Endothelial cell of umbilical vein (primary cell): ENCODE measurements at regions not wholly inside any gene's neighbourhood (a gene's known extent, or its start where the extent isn't known, plus 50 kb on each side); places are given as distances from the start of the nearest gene placed in this dataset.

Source experiments
- BruUV-seq: library from RNA; stranded (reverse); fragments of 400-500 nt; replicated peaks from 2 replicates; lab custom pipeline; 2021; lab: Mats Ljungman, UMichigan
- CTCF ChIA-PET: fragments of 300-600, 350-600 bp; sonication (Branson Sonifier 250); formaldehyde crosslinking; loops from one replicate; lab custom pipeline; 2021; ENCODE audit warnings: antibody characterized with exemption, inconsistent platforms; lab: Charles Lee
- POLR2A ChIA-PET: fragments of 300-600, 350-600 bp; sonication (Branson Sonifier 250); formaldehyde crosslinking; loops from one replicate; lab custom pipeline; 2021; ENCODE audit warnings: antibody characterized with exemption, inconsistent platforms; lab: Charles Lee
- DNase-seq: peaks from one replicate; pipeline ENCODE4 v3.0.0-alpha.2; 2011; ENCODE audit warnings: low read depth, low spot score
- FAIRE-seq: peaks from 2 replicates; lab custom pipeline; 2011; peaks lifted over from hg19 to GRCh38; lab: Jason Lieb, UNC
- H2AFZ ChIP-seq: 2 replicates; pipeline ENCODE4 v1.6.0; 2012; ENCODE audit warnings: low read depth, low read length, control low read depth, inconsistent platforms
- H3K27ac ChIP-seq: 2 replicates; pipeline ENCODE4 v1.5.1; 2011; ENCODE audit warnings: low read depth, mild to moderate bottlenecking, control low read depth, low read length, moderate library complexity; ENCODE audit not compliant: insufficient read depth
- H3K27me3 ChIP-seq, 2 experiments: 2 replicates each; pipeline versions ENCODE4 v1.6.0 to v1.6.1; 2011; ENCODE audit warnings: low read length in 2 of 2, mixed read lengths in 1 of 2; ENCODE audit not compliant: control insufficient read depth in 2 of 2, insufficient read depth in 2 of 2
- H3K36me3 ChIP-seq, 2 experiments: 2 replicates in 1 of 2; 3 replicates in 1 of 2; pipeline ENCODE4 v1.5.1; 2011; ENCODE audit warnings: low read length in 2 of 2, mild to moderate bottlenecking in 1 of 2, moderate library complexity in 1 of 2; ENCODE audit not compliant: control insufficient read depth in 2 of 2, insufficient read depth in 2 of 2; ENCODE audit errors: extremely low read depth in 1 of 2
- H3K4me1 ChIP-seq: 3 replicates; pipeline ENCODE4 v1.5.1; 2011; ENCODE audit warnings: mild to moderate bottlenecking, low read length; ENCODE audit not compliant: control insufficient read depth, insufficient read depth; ENCODE audit errors: extremely low read depth
- H3K4me2 ChIP-seq: 2 replicates; pipeline ENCODE4 v1.6.1; 2011; ENCODE audit warnings: low read length, control low read depth, mixed read lengths; ENCODE audit not compliant: insufficient read depth
- H3K4me3 ChIP-seq, 3 experiments: fragments of 200-600 bp in 1 of 3; sonication (generic), shearing (Covaris generic) in 1 of 3; replicated peaks in 1 of 3; 2 replicates each; pipeline ENCODE4 v1.5.1; 2011 to 2016; ENCODE audit warnings: control low read depth in 3 of 3, low read length in 3 of 3, mild to moderate bottlenecking in 2 of 3, inconsistent platforms in 1 of 3, low read depth in 1 of 3, moderate library complexity in 1 of 3; ENCODE audit not compliant: insufficient read depth in 1 of 3
- H3K79me2 ChIP-seq: 2 replicates; pipeline ENCODE4 v1.6.0; 2012; ENCODE audit warnings: low read length, inconsistent platforms; ENCODE audit not compliant: control insufficient read depth, insufficient read depth
- H3K9ac ChIP-seq: replicated peaks from 2 replicates; pipeline ENCODE3; 2011; ENCODE audit warnings: low read length, control low read depth; ENCODE audit not compliant: insufficient read depth; ENCODE audit errors: extremely low read depth
- H3K9me1 ChIP-seq: replicated peaks from 3 replicates; pipeline ENCODE4 v1.6.0; 2011; ENCODE audit warnings: mild to moderate bottlenecking, low read length; ENCODE audit not compliant: control insufficient read depth, insufficient read depth; ENCODE audit errors: extremely low read depth
- H3K9me3 ChIP-seq: replicated peaks from 2 replicates; pipeline ENCODE4 v1.5.1; 2012; ENCODE audit warnings: low read length, inconsistent platforms; ENCODE audit not compliant: control insufficient read depth, insufficient read depth
- H4K20me1 ChIP-seq: replicated peaks from 2 replicates; pipeline ENCODE3; 2011; ENCODE audit warnings: mild to moderate bottlenecking, low read length; ENCODE audit not compliant: control insufficient read depth, insufficient read depth; ENCODE audit errors: extremely low read depth
- CTCF ChIP-seq, 2 donors: IDR thresholded peaks; 1 replicate in 1 of 2; 2 replicates in 1 of 2; pipeline ENCODE4 v1.5.1; 2011; ENCODE audit warnings: low read length in 2 of 2, mild to moderate bottlenecking in 2 of 2, moderate library complexity in 2 of 2, control low read depth in 1 of 2, inconsistent platforms in 1 of 2, low read depth in 1 of 2; ENCODE audit not compliant: insufficient read depth in 1 of 2; ENCODE audit errors: extremely low read depth in 1 of 2
- EZH2 ChIP-seq: IDR thresholded peaks from 2 replicates; pipeline ENCODE4 v1.6.1; 2012; ENCODE audit warnings: borderline replicate concordance, low read depth, mild to moderate bottlenecking, moderate library complexity, low read length, inconsistent platforms; ENCODE audit not compliant: severe bottlenecking
- FOS ChIP-seq: IDR thresholded peaks from 2 replicates; pipeline ENCODE4 v1.6.1; 2011; ENCODE audit warnings: mild to moderate bottlenecking, low read length, moderate library complexity, borderline replicate concordance; ENCODE audit not compliant: insufficient read depth
- GATA2 ChIP-seq: IDR thresholded peaks from 2 replicates; pipeline ENCODE4 v1.7.0; 2011; ENCODE audit warnings: low read depth, mild to moderate bottlenecking, moderate library complexity, mixed read lengths, low read length; ENCODE audit not compliant: insufficient read length, insufficient read depth
- JUN ChIP-seq: IDR thresholded peaks from 2 replicates; pipeline ENCODE4 v1.6.1; 2011; ENCODE audit warnings: borderline replicate concordance, low read depth; ENCODE audit not compliant: insufficient read length, insufficient read depth
- MAX ChIP-seq: IDR thresholded peaks from 2 replicates; pipeline ENCODE4 v1.6.1; 2011; ENCODE audit not compliant: insufficient read depth, insufficient read length
- MYC ChIP-seq: IDR thresholded peaks from one replicate; pipeline ENCODE4 v1.6.1; 2011; ENCODE audit warnings: mild to moderate bottlenecking, low read depth, low read length
- POLR2A ChIP-seq: IDR thresholded peaks from 2 replicates; pipeline ENCODE4 v1.6.1; 2012; ENCODE audit warnings: low read depth, mild to moderate bottlenecking, control low read depth, low read length
- POLR2AphosphoS5 ChIP-seq: IDR thresholded peaks from 2 replicates; pipeline ENCODE4 v1.6.1; 2012; ENCODE audit warnings: low read depth, mild to moderate bottlenecking, control low read depth, low read length, moderate library complexity; ENCODE audit not compliant: insufficient read depth
- dilution Hi-C: fragments of 300-500 bp; cut with MboI; formaldehyde crosslinking; loops from one replicate; pipeline ENCODE4 v1.15.0; 2019; ENCODE audit warnings: low sequenced_read_pairs; ENCODE audit not compliant: extremely low pct_ligation_motif_present
- intact Hi-C: fragments of 100-400 bp; cut with micrococcal nuclease; formaldehyde crosslinking; loops from one replicate; pipeline ENCODE4 v1.10.0; 2022

GRCh38 chr6:140540743-140541142 is 1166.3 kb upstream of the CITED2 start:
- no peak overlapping the region for H3K27ac ChIP-seq
- no peak for FAIRE-seq
- no peaks in the 10 kb centered on the region for H3K36me3 ChIP-seq
- CTCF ChIA-PET, result interaction anchor here (0.6 kb wide), 1 partner anchor 14 kb away, joined by 3 read pairs; no protein-coding TSS in a partner anchor
- H3K9me1 ChIP-seq, result no peaks in the 10 kb centered on the region
- H3K4me2 ChIP-seq, result no peak overlapping the region
- H3K79me2 ChIP-seq, result no peaks in the 10 kb centered on the region
- no peaks in the 10 kb centered on the region for H4K20me1 ChIP-seq
- TF ChIP-seq EZH2, result no peak
- TF ChIP-seq GATA2, result no peak
- no peak for TF ChIP-seq MYC
- TF ChIP-seq CTCF (IDR thresholded peaks at IDR 0.05; ENCODE audit: extremely low read depth in 1 of 2, insufficient read depth in 1 of 2, low read depth in 1 of 2, low read length in 2 of 2), result no peak
- TF ChIP-seq JUN, result no peak
- no peak for TF ChIP-seq MAX
- no peak for TF ChIP-seq FOS
- no peak for TF ChIP-seq POLR2AphosphoS5
- TF ChIP-seq POLR2A, result no peak
- intact Hi-C loops (no loop called here), dilution Hi-C loops (no loop called here)
- no peak overlapping the region for H2AFZ ChIP-seq
- H3K9ac ChIP-seq, result no peak overlapping the region
- no peak for DNase-seq
- no peaks in the 10 kb centered on the region for H3K9me3 ChIP-seq
- H3K4me3 ChIP-seq, result no peak overlapping the region
- H3K4me1 ChIP-seq, result peaks cover 6% of the 10 kb centered on the region
- BruUV-seq, result no TSS peak
- POLR2A ChIA-PET, result no interaction called here
- no peaks in the 10 kb centered on the region for H3K27me3 ChIP-seq
